Upper lobe of right lung (tissue), 1 donor: ENCODE measurements at regions not wholly inside any gene's neighbourhood (a gene's known extent, or its start where the extent isn't known, plus 50 kb on each side); places are given as distances from the start of the nearest gene placed in this dataset.

Experiments used
- ATAC-seq: fragments of 200-7000 bp; cut with Tn5 transposase; one replicate; pipeline ENCODE4 v1.9.1; 2020; ENCODE audit warnings: mild to moderate bottlenecking, moderate library complexity
- DNase-seq: peaks from one replicate; pipeline ENCODE4 v3.0.0-alpha.2; 2020
- H3K27ac ChIP-seq: fragments of 200-600 bp; one replicate; pipeline ENCODE4 v1.8.0; 2022
- H3K27me3 ChIP-seq: fragments of 200-600 bp; one replicate; pipeline ENCODE4 v1.8.0; 2022; ENCODE audit warnings: mild to moderate bottlenecking
- H3K36me3 ChIP-seq: fragments of 200-600 bp; one replicate; pipeline ENCODE4 v1.8.0; 2022
- H3K4me1 ChIP-seq: fragments of 200-600 bp; one replicate; pipeline ENCODE4 v1.8.0; 2022
- H3K4me3 ChIP-seq: fragments of 200-600 bp; one replicate; pipeline ENCODE4 v1.8.0; 2022; ENCODE audit warnings: mild to moderate bottlenecking
- H3K9me3 ChIP-seq: fragments of 200-600 bp; one replicate; pipeline ENCODE4 v1.8.0; 2022
- CTCF ChIP-seq: fragments of 200-600 bp; IDR thresholded peaks from one replicate; pipeline ENCODE4 v1.8.0; 2022; ENCODE audit warnings: antibody characterized with exemption
- intact Hi-C: fragments of 100-400 bp; cut with DNase I; formaldehyde crosslinking; loops from one replicate; pipeline ENCODE4 v1.11.0; 2022
- donor health status: DM: no; HTN: yes; CAD: no; lungs with severe emphysema.

DNA sequence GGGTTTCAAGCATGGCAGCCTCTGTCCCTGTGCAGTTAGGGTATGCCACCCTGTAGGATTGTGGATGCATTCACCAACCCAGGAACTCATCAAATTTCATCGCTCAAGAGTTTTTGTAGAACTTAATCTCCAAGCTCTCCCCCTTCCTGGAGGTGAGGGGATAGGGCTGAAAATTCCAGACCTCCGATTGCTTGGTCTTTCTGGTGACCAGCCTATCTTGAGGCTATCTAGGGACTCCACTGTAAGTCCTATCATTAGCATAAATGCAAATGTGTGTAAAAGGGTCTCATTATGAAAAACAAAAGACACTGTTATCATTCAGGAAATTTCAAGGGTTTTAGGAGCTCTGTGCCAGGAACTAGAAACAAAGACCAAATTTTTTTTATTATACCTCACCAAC lies 244.0 kb downstream of the DUSP6 start:
- intact Hi-C loops: no loop called here
- no peaks in the 10 kb centered on the region for H3K9me3 ChIP-seq
- no peak for TF ChIP-seq CTCF
- no peaks in the 10 kb centered on the region for H3K27me3 ChIP-seq
- H3K4me3 ChIP-seq: no peak overlapping the region
- H3K4me1 ChIP-seq: no peaks in the 10 kb centered on the region
- H3K36me3 ChIP-seq: no peaks in the 10 kb centered on the region
- ATAC-seq (no peak), DNase-seq (no peak)
- H3K27ac ChIP-seq: no peak overlapping the region

DNA sequence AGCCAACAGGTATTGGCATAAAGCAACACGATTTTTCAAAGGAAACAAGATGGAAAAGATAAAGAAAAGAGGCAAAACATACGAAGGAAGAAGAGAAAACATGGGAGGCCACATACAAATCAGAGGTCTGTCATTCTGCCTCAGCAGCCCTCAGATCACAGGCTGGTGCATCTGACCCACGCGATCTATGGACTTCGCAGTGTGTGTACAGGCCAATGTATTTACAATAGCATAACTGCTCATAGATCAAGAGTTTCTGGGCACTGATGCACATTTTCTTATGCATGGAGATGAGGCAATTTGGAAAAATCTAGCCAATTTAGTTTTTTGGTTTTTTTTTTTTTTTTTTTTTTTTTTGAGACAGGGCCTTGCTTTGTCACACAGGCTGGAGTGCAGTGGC lies 245.4 kb downstream of the DUSP6 start:
- DNase-seq: no peak
- no peaks in the 10 kb centered on the region for H3K4me1 ChIP-seq
- TF ChIP-seq CTCF: no peak
- no peaks in the 10 kb centered on the region for H3K9me3 ChIP-seq
- no peaks in the 10 kb centered on the region for H3K36me3 ChIP-seq
- no peak overlapping the region for H3K4me3 ChIP-seq
- H3K27me3 ChIP-seq: no peaks in the 10 kb centered on the region
- ATAC-seq: no peak
- H3K27ac ChIP-seq: no peak overlapping the region
- intact Hi-C loops: no loop called here

GRCh38 chr12:89105243-89105642 lies 247.1 kb downstream of the DUSP6 start:
- TF ChIP-seq CTCF: no peak
- intact Hi-C loops: no loop called here
- H3K27me3 ChIP-seq: no peaks in the 10 kb centered on the region
- no peaks in the 10 kb centered on the region for H3K4me1 ChIP-seq
- H3K9me3 ChIP-seq: no peaks in the 10 kb centered on the region
- ATAC-seq: no peak
- H3K27ac ChIP-seq: no peak overlapping the region
- H3K4me3 ChIP-seq: no peak overlapping the region
- DNase-seq: no peak
- no peaks in the 10 kb centered on the region for H3K36me3 ChIP-seq

- intact Hi-C loops: no loop called here
- no peaks in the 10 kb centered on the region for H3K4me1 ChIP-seq
- ATAC-seq: no peak
- DNase-seq: no peak
- TF ChIP-seq CTCF: no peak
- no peaks in the 10 kb centered on the region for H3K27me3 ChIP-seq
- no peaks in the 10 kb centered on the region for H3K9me3 ChIP-seq
- H3K27ac ChIP-seq: no peak overlapping the region
- no peak overlapping the region for H3K4me3 ChIP-seq
- no peaks in the 10 kb centered on the region for H3K36me3 ChIP-seq
These were observed 248.5 kb downstream of the DUSP6 start for GRCh38 chr12:89103831-89104230.

DNA sequence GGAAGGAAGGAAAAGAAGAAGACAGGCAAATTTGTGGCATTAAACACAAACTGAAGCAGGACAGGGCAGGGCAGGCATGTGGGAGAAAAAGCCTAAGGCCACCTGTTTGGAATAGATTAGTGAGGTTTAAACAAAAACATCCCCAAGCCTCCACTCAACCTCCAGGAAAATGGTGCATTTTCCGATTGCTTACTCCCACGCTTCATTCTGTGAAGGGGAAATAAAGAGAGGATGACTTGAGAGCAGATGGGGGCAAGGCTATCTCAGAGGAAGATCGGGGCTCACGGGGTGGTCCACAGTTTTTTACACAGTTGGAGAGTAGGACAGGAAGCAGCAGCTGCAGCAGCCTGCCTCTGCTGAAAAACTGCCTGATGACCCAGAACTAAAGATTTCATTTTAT lies 250.9 kb downstream of the DUSP6 start:
- TF ChIP-seq CTCF: no peak

DNA sequence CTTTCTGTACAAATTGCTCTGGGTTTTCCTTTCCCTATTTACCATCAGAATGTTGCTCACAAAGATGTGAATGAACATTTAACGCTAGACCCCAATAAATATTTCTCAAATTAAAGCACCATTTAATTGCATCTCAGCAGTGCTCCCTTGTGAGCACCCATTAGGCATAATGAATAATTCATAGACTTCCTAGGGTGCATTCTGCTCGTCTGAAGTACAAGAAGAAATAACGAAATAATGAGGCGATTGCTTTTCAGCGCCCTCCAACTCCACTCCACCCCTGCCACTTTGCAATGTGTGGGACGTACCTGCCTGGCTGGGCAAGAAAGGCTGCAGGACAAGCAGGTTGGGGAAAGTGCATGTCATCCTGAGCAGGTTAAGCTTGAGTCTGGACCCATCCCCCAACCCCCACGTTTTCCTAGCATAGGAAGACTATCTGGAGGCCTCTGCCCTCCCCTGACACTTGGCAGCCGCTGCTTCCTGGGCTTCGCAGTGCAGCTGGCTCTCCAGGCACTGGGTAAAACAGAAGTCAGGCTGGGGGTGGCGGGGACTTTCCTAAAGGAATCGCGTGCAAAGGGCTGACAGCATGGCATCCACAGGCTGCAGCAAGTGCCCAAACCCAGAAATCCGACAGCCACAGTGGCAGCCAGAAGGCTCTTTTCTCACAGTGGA lies 253.7 kb downstream of the DUSP6 start:
- Histone ChIP-seq H3K36me3 (no peaks in the 10 kb centered on the region), H3K27ac (no peak overlapping the region), H3K4me3 (no peak overlapping the region), H3K27me3 (no peaks in the 10 kb centered on the region), H3K4me1 (no peaks in the 10 kb centered on the region), H3K9me3 (no peaks in the 10 kb centered on the region)
- ATAC-seq (no peak), DNase-seq (no peak)
- intact Hi-C loops: no loop called here
- no peak for TF ChIP-seq CTCF

More for the DNA sequence above, 250.9 kb downstream of the DUSP6 start:
- no peak for ATAC-seq
- no peaks in the 10 kb centered on the region for H3K9me3 ChIP-seq
- H3K36me3 ChIP-seq: no peaks in the 10 kb centered on the region
- H3K4me3 ChIP-seq: no peak overlapping the region
- H3K27me3 ChIP-seq: no peaks in the 10 kb centered on the region
- intact Hi-C loops: no loop called here
- no peaks in the 10 kb centered on the region for H3K4me1 ChIP-seq
- no peak overlapping the region for H3K27ac ChIP-seq
- DNase-seq: no peak
